Activated naive CD8-positive, alpha-beta T cell treated with anti-CD3 and anti-CD28 coated beads for 36 hours (primary cell): ENCODE measurements at regions not wholly inside any gene's neighbourhood (a gene's known extent, or its start where the extent isn't known, plus 50 kb on each side); places are given as distances from the start of the nearest gene placed in this dataset.

Source experiments
- DNase-seq: peaks from one replicate; pipeline ENCODE4 v3.0.0; 2021
- H3K27ac Mint-ChIP-seq: one replicate; pipeline ENCODE4 v1.8.0; 2022; ENCODE audit warnings: mild to moderate bottlenecking, moderate library complexity, mixed read lengths
- H3K27me3 Mint-ChIP-seq: one replicate; pipeline ENCODE4 v1.8.0; 2022; ENCODE audit warnings: mild to moderate bottlenecking, mixed read lengths
- H3K36me3 Mint-ChIP-seq: one replicate; pipeline ENCODE4 v1.8.0; 2021; ENCODE audit warnings: mild to moderate bottlenecking, mixed read lengths
- H3K4me1 Mint-ChIP-seq: one replicate; pipeline ENCODE4 v1.8.0; 2021; ENCODE audit warnings: mixed read lengths
- H3K4me3 Mint-ChIP-seq: one replicate; pipeline ENCODE4 v1.8.0; 2022; ENCODE audit warnings: mild to moderate bottlenecking, moderate library complexity, mixed read lengths
- H3K9me3 Mint-ChIP-seq: one replicate; pipeline ENCODE4 v1.8.0; 2022; ENCODE audit warnings: mixed read lengths

- Mint-ChIP-seq H3K9me3 (peaks cover 7% of the 10 kb centered on the region), H3K4me3 (no peak overlapping the region), H3K27me3 (peaks cover 33% of the 10 kb centered on the region), H3K4me1 (no peaks in the 10 kb centered on the region), H3K27ac (no peak overlapping the region), H3K36me3 (no peaks in the 10 kb centered on the region)
- no peak for DNase-seq
These were observed 159.7 kb upstream of the AGAP1 start for GRCh38 chr2:235334179-235334578.

GRCh38 chr2:235343156-235343774 is 150.6 kb upstream of the AGAP1 start:
- Mint-ChIP-seq H3K36me3 (no peaks in the 10 kb centered on the region), H3K27me3 (peaks cover 15% of the 10 kb centered on the region), H3K4me1 (no peaks in the 10 kb centered on the region), H3K9me3 (peaks cover 6% of the 10 kb centered on the region), H3K4me3 (no peak overlapping the region), H3K27ac (no peak overlapping the region)
- DNase-seq: no peak

DNA sequence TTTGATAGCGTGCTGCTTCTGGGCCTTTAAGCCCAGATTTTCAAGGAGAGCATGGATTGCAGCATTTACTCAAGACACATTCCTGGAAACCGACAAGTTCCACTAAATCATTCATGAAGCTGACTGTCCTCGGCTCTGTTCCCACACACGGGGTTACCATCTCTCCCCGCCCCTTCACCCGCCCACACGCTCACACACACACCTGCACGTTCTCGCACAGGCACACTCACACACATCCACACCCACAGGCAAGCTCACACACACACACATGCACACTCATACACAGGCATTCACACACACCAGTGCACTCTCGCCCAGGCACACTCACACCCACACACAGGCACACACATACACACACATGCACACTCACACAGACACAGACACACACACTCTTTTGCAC is 150.0 kb upstream of the AGAP1 start:
- Mint-ChIP-seq H3K9me3 (no peaks in the 10 kb centered on the region), H3K4me1 (no peaks in the 10 kb centered on the region), H3K27ac (no peak overlapping the region), H3K4me3 (no peak overlapping the region), H3K36me3 (no peaks in the 10 kb centered on the region), H3K27me3 (peaks cover 12% of the 10 kb centered on the region)
- no peak for DNase-seq

GRCh38 chr2:235345745-235346144 is 148.1 kb upstream of the AGAP1 start:
- no peaks in the 10 kb centered on the region for H3K4me1 Mint-ChIP-seq
- no peak overlapping the region for H3K27ac Mint-ChIP-seq
- H3K36me3 Mint-ChIP-seq: no peaks in the 10 kb centered on the region
- DNase-seq: no peak
- no peaks in the 10 kb centered on the region for H3K9me3 Mint-ChIP-seq
- H3K27me3 Mint-ChIP-seq: peaks cover 24% of the 10 kb centered on the region
- no peak overlapping the region for H3K4me3 Mint-ChIP-seq

DNA sequence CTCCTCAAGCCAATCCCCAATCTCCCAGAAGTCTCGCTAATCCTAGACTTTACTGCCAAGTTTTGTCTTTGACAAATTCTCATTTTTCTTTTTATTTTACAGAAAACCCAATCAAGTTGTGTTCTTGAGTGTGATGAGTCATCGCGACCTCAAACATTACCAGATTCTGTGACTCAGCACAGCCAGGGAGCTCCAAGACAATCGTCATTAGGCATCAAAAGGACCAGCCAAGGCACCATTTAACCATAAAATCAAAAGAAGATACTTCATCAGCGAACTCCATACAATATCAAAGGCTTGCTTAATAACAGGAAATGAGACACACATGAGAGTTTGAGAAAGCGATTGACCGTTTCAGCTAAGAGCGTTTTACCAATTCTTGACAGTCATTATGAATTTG is 146.2 kb upstream of the AGAP1 start:
- no peaks in the 10 kb centered on the region for H3K36me3 Mint-ChIP-seq
- peaks cover 27% of the 10 kb centered on the region for H3K27me3 Mint-ChIP-seq
- H3K9me3 Mint-ChIP-seq: no peaks in the 10 kb centered on the region
- no peak overlapping the region for H3K27ac Mint-ChIP-seq
- no peak for DNase-seq
- H3K4me3 Mint-ChIP-seq: no peak overlapping the region
- H3K4me1 Mint-ChIP-seq: no peaks in the 10 kb centered on the region

DNA sequence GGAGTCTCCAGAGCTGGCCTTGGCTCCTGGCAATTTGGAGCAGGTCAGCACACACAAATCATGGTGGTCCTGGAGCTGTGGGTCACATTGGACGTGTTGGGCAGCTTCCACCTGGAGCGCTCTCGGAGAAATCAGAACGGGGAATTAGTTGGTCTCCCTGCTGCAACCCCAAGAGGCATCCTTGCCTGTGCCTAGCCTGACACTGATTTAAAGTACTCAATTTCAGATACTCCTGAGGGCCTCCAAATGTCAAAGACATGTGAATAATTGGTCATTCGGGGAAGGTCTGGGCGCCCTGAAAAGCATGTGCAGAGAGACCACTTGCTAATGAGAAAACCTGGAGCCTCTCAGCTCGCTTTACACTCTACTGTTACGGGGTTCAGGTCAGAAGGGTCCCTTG is 145.5 kb upstream of the AGAP1 start:
- Mint-ChIP-seq H3K4me1 (no peaks in the 10 kb centered on the region), H3K36me3 (no peaks in the 10 kb centered on the region), H3K27me3 (peaks cover 32% of the 10 kb centered on the region), H3K27ac (no peak overlapping the region), H3K4me3 (no peak overlapping the region), H3K9me3 (no peaks in the 10 kb centered on the region)
- DNase-seq: no peak

GRCh38 chr2:235350234-235350633 is 143.6 kb upstream of the AGAP1 start:
- no peaks in the 10 kb centered on the region for H3K4me1 Mint-ChIP-seq
- no peak overlapping the region for H3K27ac Mint-ChIP-seq
- H3K27me3 Mint-ChIP-seq: peaks cover 32% of the 10 kb centered on the region
- no peak for DNase-seq
- no peaks in the 10 kb centered on the region for H3K9me3 Mint-ChIP-seq
- no peak overlapping the region for H3K4me3 Mint-ChIP-seq
- H3K36me3 Mint-ChIP-seq: no peaks in the 10 kb centered on the region

GRCh38 chr2:235352541-235352940 is 141.3 kb upstream of the AGAP1 start:
- no peaks in the 10 kb centered on the region for H3K9me3 Mint-ChIP-seq
- no peaks in the 10 kb centered on the region for H3K4me1 Mint-ChIP-seq
- DNase-seq: no peak
- H3K36me3 Mint-ChIP-seq: no peaks in the 10 kb centered on the region
- H3K27me3 Mint-ChIP-seq: peaks cover 26% of the 10 kb centered on the region
- no peak overlapping the region for H3K4me3 Mint-ChIP-seq
- H3K27ac Mint-ChIP-seq: no peak overlapping the region

DNA sequence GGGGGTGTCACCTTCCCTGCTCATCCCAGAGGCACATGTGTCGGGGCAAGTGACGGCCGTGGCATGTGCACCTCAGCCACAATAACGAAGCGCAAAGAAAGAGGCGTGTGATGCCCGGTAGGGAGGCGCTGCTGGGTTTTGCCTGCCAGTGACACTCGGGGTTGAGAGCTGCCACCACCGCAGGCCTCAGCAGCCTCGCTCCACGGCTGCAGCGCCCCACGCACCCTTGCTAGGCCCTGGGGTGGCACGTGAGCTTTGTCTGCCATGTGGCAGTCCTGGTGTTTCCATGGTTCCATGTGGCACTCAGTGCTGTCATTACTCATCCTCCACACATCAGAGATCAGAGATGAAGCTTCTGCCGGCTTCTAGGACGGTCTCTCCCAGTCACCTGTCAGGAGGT is 136.0 kb upstream of the AGAP1 start:
- DNase-seq: no peak
- Mint-ChIP-seq H3K36me3 (no peaks in the 10 kb centered on the region), H3K27me3 (peaks cover 8% of the 10 kb centered on the region), H3K9me3 (no peaks in the 10 kb centered on the region), H3K4me1 (no peaks in the 10 kb centered on the region), H3K4me3 (no peak overlapping the region), H3K27ac (no peak overlapping the region)

DNA sequence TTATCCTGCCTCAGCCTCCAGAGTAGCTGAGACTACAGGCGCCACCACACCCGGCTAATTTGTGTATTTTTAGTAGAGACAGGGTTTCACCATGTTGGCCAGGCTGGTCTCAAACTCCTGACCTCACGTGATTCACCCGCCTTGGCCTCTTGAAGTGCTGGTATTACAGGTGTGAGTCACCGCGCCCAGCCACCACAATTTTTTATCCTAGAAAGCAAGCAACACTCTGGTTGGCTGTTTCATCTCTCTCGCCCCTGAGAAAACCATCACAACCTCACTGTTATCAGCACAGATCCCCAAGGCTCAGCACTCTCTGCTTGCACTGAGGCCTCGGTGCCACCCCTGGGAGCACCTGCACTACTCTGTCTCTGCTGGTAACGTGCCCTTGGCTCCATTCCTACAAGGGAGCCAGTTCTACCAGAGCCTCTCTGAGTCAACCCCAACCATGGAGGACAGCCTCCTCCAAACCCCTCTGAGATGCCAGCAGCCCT is 134.8 kb upstream of the AGAP1 start:
- Mint-ChIP-seq H3K4me1 (no peaks in the 10 kb centered on the region), H3K27me3 (peaks cover 9% of the 10 kb centered on the region), H3K27ac (no peak overlapping the region), H3K36me3 (no peaks in the 10 kb centered on the region), H3K9me3 (no peaks in the 10 kb centered on the region), H3K4me3 (no peak overlapping the region)
- no peak for DNase-seq

GRCh38 chr2:235360446-235360845 is 133.4 kb upstream of the AGAP1 start:
- H3K9me3 Mint-ChIP-seq: no peaks in the 10 kb centered on the region
- no peak overlapping the region for H3K27ac Mint-ChIP-seq
- no peak for DNase-seq
- no peaks in the 10 kb centered on the region for H3K4me1 Mint-ChIP-seq
- peaks cover 9% of the 10 kb centered on the region for H3K27me3 Mint-ChIP-seq
- no peak overlapping the region for H3K4me3 Mint-ChIP-seq
- no peaks in the 10 kb centered on the region for H3K36me3 Mint-ChIP-seq

- no peaks in the 10 kb centered on the region for H3K36me3 Mint-ChIP-seq
- H3K4me1 Mint-ChIP-seq: no peaks in the 10 kb centered on the region
These were observed 128.1 kb upstream of the AGAP1 start for GRCh38 chr2:235365743-235366142.

DNA sequence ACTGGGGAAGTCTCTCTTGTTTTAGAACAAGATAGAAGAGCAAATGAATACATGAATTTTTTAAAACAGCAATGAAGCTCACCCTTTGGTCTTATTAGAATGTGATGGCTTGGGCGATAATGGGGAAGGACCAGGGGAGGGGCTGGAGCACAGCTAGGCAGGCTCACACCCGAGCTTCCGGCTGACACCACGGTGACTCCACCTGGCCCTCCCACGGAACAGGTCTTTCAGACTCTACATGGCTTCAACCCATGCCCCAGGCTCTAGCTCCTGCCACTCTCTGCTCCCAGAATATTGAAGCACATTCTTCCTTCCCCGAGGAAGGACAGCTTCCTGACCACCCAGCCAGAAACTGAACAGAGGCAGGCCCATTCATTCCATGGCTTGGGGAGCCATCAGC is 127.5 kb upstream of the AGAP1 start:
- H3K4me3 Mint-ChIP-seq: no peak overlapping the region
- H3K4me1 Mint-ChIP-seq: no peaks in the 10 kb centered on the region
- H3K27ac Mint-ChIP-seq: no peak overlapping the region
- H3K36me3 Mint-ChIP-seq: no peaks in the 10 kb centered on the region
- no peak for DNase-seq
- H3K27me3 Mint-ChIP-seq: peaks cover 5% of the 10 kb centered on the region
- H3K9me3 Mint-ChIP-seq: no peaks in the 10 kb centered on the region

More at GRCh38 chr2:235365743-235366142, 128.1 kb upstream of the AGAP1 start:
- Mint-ChIP-seq H3K9me3 (no peaks in the 10 kb centered on the region), H3K4me3 (no peak overlapping the region), H3K27ac (no peak overlapping the region), H3K27me3 (peaks cover 5% of the 10 kb centered on the region)
- DNase-seq: no peak

- no peak for DNase-seq
- no peak overlapping the region for H3K4me3 Mint-ChIP-seq
- peaks cover 5% of the 10 kb centered on the region for H3K27me3 Mint-ChIP-seq
- no peaks in the 10 kb centered on the region for H3K9me3 Mint-ChIP-seq
- no peaks in the 10 kb centered on the region for H3K36me3 Mint-ChIP-seq
- no peak overlapping the region for H3K27ac Mint-ChIP-seq
- no peaks in the 10 kb centered on the region for H3K4me1 Mint-ChIP-seq
These were observed 127.0 kb upstream of the AGAP1 start for GRCh38 chr2:235366807-235367206.

GRCh38 chr2:235371018-235371417 is 122.8 kb upstream of the AGAP1 start:
- H3K27ac Mint-ChIP-seq: no peak overlapping the region
- no peaks in the 10 kb centered on the region for H3K4me1 Mint-ChIP-seq
- H3K9me3 Mint-ChIP-seq: no peaks in the 10 kb centered on the region
- no peak for DNase-seq
- no peak overlapping the region for H3K4me3 Mint-ChIP-seq
- H3K36me3 Mint-ChIP-seq: no peaks in the 10 kb centered on the region
- H3K27me3 Mint-ChIP-seq: no peaks in the 10 kb centered on the region

DNA sequence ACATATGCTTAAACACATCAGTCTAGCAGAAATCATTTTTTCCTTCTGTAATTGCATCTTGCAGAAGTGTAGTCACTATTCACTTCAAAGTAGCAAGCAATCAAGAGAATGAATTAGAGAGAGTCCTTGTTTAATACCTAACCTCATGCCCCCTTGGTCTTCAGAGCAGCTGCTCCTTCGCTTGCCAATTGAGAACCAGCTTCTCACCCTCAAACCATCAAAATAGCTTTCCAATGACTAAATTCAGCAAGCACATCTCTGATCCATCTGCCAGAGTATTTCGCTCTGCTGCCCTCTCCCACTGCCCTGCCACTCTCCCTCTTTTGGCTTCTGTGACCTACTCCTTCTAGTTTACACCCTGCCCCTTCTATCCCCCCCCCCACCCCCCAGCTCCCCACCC is 120.7 kb upstream of the AGAP1 start:
- H3K4me1 Mint-ChIP-seq: no peaks in the 10 kb centered on the region
- no peak for DNase-seq
- peaks cover 3% of the 10 kb centered on the region for H3K27me3 Mint-ChIP-seq
- H3K36me3 Mint-ChIP-seq: no peaks in the 10 kb centered on the region
- no peak overlapping the region for H3K4me3 Mint-ChIP-seq
- no peaks in the 10 kb centered on the region for H3K9me3 Mint-ChIP-seq
- H3K27ac Mint-ChIP-seq: no peak overlapping the region
